ENCODE measurements at regions not wholly inside any gene's neighbourhood (a gene's known extent, or its start where the extent isn't known, plus 50 kb on each side); places are given as distances from the start of the nearest gene placed in this dataset.

DNA sequence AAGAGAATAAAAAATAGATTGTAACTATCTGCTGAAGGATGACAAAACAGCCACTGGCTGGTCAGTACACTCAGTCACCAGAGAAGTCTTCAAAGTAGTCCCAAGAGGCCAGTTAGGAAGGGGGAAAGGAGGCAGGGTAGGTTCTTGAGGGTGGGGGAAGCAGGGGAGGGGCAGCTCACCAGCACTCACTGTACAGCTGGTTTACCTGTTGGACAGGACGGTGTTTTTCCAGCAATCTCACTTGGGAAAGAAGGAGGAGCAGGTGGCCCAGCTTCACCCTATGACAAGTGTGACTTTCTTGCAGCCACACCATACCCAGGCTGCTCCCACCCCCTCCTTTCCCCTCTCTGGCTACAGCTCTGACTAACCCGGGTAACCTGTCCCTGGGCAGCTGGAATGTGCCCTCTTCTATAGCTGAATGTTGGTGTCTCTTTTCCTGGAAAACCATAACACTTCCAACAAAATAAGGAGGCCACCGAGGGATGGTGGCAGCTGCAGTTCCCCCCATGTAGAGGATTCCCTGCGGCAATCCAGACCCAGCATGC, 203.4 kb upstream of the NSMCE3 start:
- Histone ChIP-seq H3K4me3 (no peak overlapping the region), H3K4me1 (peaks cover 19% of the 10 kb centered on the region), H3K9me3 (no peaks in the 10 kb centered on the region), H3K4me2 (no peak overlapping the region), H3K27ac (no peak overlapping the region)
- 66% methylated on average over 3 of the region's 4 CpGs for WGBS (ENCODE audit: missing lambda C conversion rate)
- ATAC-seq = no peak
- TF ChIP-seq POLR2A (IDR thresholded peaks at IDR 0.05; ENCODE audit: low read length) (no peak), JUN (IDR thresholded peaks at IDR 0.05) (no peak), NPAS2 (CRISPR knock-in tag; IDR thresholded peaks at IDR 0.05; ENCODE audit: borderline replicate concordance) (no peak), JUNB (IDR thresholded peaks at IDR 0.05) (no peak), HOXA7 (CRISPR knock-in tag; IDR thresholded peaks at IDR 0.05) (no peak), MAFK (IDR thresholded peaks at IDR 0.05; ENCODE audit: partially characterized antibody) (no peak), CHD2 (IDR thresholded peaks at IDR 0.05; ENCODE audit: low read length, partially characterized antibody) (no peak), MAZ (IDR thresholded peaks at IDR 0.05; ENCODE audit: borderline replicate concordance, low read depth, low read length) (no peak), ESRRA (IDR thresholded peaks at IDR 0.05; ENCODE audit: borderline replicate concordance, low read length) (no peak), TP53 (CRISPR knock-in tag; IDR thresholded peaks at IDR 0.05) (no peak), NR3C1 (IDR thresholded peaks at IDR 0.05) (no peak), FOSL2 (IDR thresholded peaks at IDR 0.05) (no peak), FOSL2 (CRISPR knock-in tag; IDR thresholded peaks at IDR 0.05) (no peak)
- TF ChIP-seq, protein P1, sequence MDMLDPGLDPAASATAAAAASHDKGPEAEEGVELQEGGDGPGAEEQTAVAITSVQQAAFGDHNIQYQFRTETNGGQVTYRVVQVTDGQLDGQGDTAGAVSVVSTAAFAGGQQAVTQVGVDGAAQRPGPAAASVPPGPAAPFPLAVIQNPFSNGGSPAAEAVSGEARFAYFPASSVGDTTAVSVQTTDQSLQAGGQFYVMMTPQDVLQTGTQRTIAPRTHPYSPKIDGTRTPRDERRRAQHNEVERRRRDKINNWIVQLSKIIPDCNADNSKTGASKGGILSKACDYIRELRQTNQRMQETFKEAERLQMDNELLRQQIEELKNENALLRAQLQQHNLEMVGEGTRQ (IDR thresholded peaks at IDR 0.05) = no peak
- TF ChIP-seq, protein P2, sequence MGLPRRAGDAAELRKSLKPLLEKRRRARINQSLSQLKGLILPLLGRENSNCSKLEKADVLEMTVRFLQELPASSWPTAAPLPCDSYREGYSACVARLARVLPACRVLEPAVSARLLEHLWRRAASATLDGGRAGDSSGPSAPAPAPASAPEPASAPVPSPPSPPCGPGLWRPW (IDR thresholded peaks at IDR 0.05) = no peak
- TF ChIP-seq, protein P3, sequence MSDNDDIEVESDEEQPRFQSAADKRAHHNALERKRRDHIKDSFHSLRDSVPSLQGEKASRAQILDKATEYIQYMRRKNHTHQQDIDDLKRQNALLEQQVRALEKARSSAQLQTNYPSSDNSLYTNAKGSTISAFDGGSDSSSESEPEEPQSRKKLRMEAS (IDR thresholded peaks at IDR 0.05) = no peak
- POLR2A ChIA-PET = no interaction called here
- CTCF ChIA-PET = no interaction called here
- no peak for FAIRE-seq
- no peak for DNase-seq (ENCODE audit: low read depth in 1 of 2, low spot score in 1 of 2)

DNA sequence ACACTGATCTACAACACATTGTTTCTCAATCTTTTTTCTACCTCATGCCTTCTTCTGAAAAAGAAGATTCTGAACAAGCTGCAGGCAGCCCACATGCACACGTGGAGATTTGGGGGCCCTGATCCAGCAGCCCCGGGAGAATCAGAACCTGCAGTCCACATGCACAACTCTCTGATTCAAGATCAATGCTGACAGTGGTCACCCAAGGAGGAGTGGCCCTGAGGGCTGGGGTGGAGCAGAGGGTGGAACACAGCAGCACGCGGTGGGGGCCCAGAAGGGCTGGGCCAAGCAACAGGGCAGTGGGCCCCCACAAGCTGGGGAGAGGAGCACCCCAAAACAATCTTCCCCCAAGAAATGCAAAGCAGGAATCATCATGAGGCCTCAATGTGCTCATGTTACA, 202.1 kb upstream of the NSMCE3 start:
- H3K9me3 ChIP-seq = no peaks in the 10 kb centered on the region
- DNase-seq (ENCODE audit: low read depth in 1 of 2, low spot score in 1 of 2) = no peak
- no peak for ATAC-seq
- peaks cover 19% of the 10 kb centered on the region for H3K4me1 ChIP-seq
- FAIRE-seq = no peak
- ChIA-PET POLR2A (no interaction called here), CTCF (interaction anchor here (1.2 kb wide), 1 partner anchor 97 kb away, joined by 3 read pairs; no protein-coding TSS in a partner anchor)
- TF ChIP-seq, protein P4, sequence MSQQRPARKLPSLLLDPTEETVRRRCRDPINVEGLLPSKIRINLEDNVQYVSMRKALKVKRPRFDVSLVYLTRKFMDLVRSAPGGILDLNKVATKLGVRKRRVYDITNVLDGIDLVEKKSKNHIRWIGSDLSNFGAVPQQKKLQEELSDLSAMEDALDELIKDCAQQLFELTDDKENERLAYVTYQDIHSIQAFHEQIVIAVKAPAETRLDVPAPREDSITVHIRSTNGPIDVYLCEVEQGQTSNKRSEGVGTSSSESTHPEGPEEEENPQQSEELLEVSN (IDR thresholded peaks at IDR 0.05; ENCODE audit: borderline replicate concordance, low read depth) = no peak
- TF ChIP-seq NFE2L2 (conservative IDR thresholded peaks at IDR 0.05; ENCODE audit: low read length) (no peak), MYC (IDR thresholded peaks at IDR 0.05; ENCODE audit: borderline replicate concordance, low read length) (no peak), HOXA7 (CRISPR knock-in tag; IDR thresholded peaks at IDR 0.05) (no peak), ESRRA (IDR thresholded peaks at IDR 0.05; ENCODE audit: borderline replicate concordance, low read length) (no peak), FOSL2 (IDR thresholded peaks at IDR 0.05) (no peak), FOSL2 (CRISPR knock-in tag; IDR thresholded peaks at IDR 0.05) (no peak), CHD4 (IDR thresholded peaks at IDR 0.05; ENCODE audit: borderline replicate concordance) (no peak), ZSCAN20 (CRISPR knock-in tag; IDR thresholded peaks at IDR 0.05) (no peak), CEBPB (IDR thresholded peaks at IDR 0.05) (no peak), BHLHE40 (IDR thresholded peaks at IDR 0.05; ENCODE audit: low read depth, low read length) (no peak)
- TF ChIP-seq, protein P2 (IDR thresholded peaks at IDR 0.05) = no peak
- TF ChIP-seq, protein P5, sequence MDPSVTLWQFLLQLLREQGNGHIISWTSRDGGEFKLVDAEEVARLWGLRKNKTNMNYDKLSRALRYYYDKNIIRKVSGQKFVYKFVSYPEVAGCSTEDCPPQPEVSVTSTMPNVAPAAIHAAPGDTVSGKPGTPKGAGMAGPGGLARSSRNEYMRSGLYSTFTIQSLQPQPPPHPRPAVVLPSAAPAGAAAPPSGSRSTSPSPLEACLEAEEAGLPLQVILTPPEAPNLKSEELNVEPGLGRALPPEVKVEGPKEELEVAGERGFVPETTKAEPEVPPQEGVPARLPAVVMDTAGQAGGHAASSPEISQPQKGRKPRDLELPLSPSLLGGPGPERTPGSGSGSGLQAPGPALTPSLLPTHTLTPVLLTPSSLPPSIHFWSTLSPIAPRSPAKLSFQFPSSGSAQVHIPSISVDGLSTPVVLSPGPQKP (IDR thresholded peaks at IDR 0.05; ENCODE audit: low read depth, low read length) = no peak
- H3K27ac ChIP-seq = no peak overlapping the region
- WGBS (ENCODE audit: missing lambda C conversion rate) = 60% methylated on average over 4 of the region's 4 CpGs
- H3K4me2 ChIP-seq = no peak overlapping the region
- H3K4me3 ChIP-seq = no peak overlapping the region
